ENCODE measurements at regions not wholly inside any gene's neighbourhood (a gene's known extent, or its start where the extent isn't known, plus 50 kb on each side); places are given as distances from the start of the nearest gene placed in this dataset.

DNA sequence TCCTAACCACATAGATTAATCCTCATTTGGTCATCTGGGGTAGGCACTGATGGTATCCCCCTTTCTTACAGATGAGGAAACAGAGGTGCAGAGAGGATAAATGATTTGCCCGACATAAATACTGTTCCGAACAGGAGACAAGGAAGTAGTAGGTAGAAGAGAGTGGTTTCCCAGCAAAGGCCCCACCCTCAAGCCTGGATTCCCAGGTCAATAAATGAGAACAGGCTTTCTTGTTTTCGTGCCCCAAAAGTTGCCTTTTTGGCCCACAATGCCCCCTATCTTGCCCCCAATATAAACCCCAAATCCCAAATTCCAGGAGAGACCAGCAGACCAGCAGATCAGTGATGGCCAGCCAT is 125.5 kb upstream of the PRR20G start:
- TF ChIP-seq, protein P1, sequence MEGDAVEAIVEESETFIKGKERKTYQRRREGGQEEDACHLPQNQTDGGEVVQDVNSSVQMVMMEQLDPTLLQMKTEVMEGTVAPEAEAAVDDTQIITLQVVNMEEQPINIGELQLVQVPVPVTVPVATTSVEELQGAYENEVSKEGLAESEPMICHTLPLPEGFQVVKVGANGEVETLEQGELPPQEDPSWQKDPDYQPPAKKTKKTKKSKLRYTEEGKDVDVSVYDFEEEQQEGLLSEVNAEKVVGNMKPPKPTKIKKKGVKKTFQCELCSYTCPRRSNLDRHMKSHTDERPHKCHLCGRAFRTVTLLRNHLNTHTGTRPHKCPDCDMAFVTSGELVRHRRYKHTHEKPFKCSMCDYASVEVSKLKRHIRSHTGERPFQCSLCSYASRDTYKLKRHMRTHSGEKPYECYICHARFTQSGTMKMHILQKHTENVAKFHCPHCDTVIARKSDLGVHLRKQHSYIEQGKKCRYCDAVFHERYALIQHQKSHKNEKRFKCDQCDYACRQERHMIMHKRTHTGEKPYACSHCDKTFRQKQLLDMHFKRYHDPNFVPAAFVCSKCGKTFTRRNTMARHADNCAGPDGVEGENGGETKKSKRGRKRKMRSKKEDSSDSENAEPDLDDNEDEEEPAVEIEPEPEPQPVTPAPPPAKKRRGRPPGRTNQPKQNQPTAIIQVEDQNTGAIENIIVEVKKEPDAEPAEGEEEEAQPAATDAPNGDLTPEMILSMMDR (IDR thresholded peaks at IDR 0.05; ENCODE audit: insufficient read depth, low read depth, low read length): no peak
- no peak for TF ChIP-seq EZH2 (IDR thresholded peaks at IDR 0.05; ENCODE audit: insufficient read depth, low read length)
